Adipocyte (in vitro differentiated cells): ENCODE measurements at regions not wholly inside any gene's neighbourhood (a gene's known extent, or its start where the extent isn't known, plus 50 kb on each side); places are given as distances from the start of the nearest gene placed in this dataset.
A peak's percentile ranks its signal among the peaks of the same experiment; 100 is the strongest.

ENCODE experiments used
- DNase-seq: peaks from one replicate; pipeline ENCODE4 v3.0.0-alpha.2; 2015; ENCODE audit warnings: low read depth
- H3K27me3 ChIP-seq: replicated peaks from 2 replicates; pipeline ENCODE4 v1.7.0; 2013; ENCODE audit warnings: mild to moderate bottlenecking, low read length, moderate library complexity; ENCODE audit not compliant: control insufficient read depth, insufficient read depth
- H3K36me3 ChIP-seq: 2 replicates; pipeline ENCODE4 v1.7.0; 2013; ENCODE audit warnings: low read length, mild to moderate bottlenecking, moderate library complexity; ENCODE audit not compliant: control insufficient read depth, insufficient read depth, severe bottlenecking
- H3K4me1 ChIP-seq: 2 replicates; pipeline ENCODE4 v1.7.0; 2013; ENCODE audit warnings: mild to moderate bottlenecking, low read length, moderate library complexity; ENCODE audit not compliant: control insufficient read depth, insufficient read depth
- H3K4me3 ChIP-seq: 2 replicates; pipeline ENCODE4 v1.7.0; 2013; ENCODE audit warnings: mild to moderate bottlenecking, low read length, moderate library complexity
- H3K9ac ChIP-seq: 2 replicates; pipeline ENCODE4 v1.7.0; 2013; ENCODE audit warnings: mild to moderate bottlenecking, low read length, moderate library complexity
- H3K9me3 ChIP-seq: 2 replicates; pipeline ENCODE4 v1.7.0; 2013; ENCODE audit warnings: mild to moderate bottlenecking, low read length, moderate library complexity; ENCODE audit not compliant: control insufficient read depth

GRCh38 chr6:134844120-134844519 is 105.8 kb downstream of the ALDH8A1 start:
- Histone ChIP-seq H3K4me1 (peaks cover 4% of the 10 kb centered on the region), H3K9me3 (no peaks in the 10 kb centered on the region), H3K4me3 (no peak overlapping the region), H3K36me3 (no peaks in the 10 kb centered on the region), H3K9ac (no peak overlapping the region), H3K27me3 (no peaks in the 10 kb centered on the region)
- no peak for DNase-seq

- Histone ChIP-seq H3K9ac (no peak overlapping the region), H3K4me3 (no peak overlapping the region), H3K9me3 (no peaks in the 10 kb centered on the region), H3K27me3 (no peaks in the 10 kb centered on the region), H3K36me3 (no peaks in the 10 kb centered on the region), H3K4me1 (peaks cover 30% of the 10 kb centered on the region)
- no peak for DNase-seq
Observed at GRCh38 chr6:134840086-134840867, 109.6 kb downstream of the ALDH8A1 start.

- no peaks in the 10 kb centered on the region for H3K9me3 ChIP-seq
- no peak overlapping the region for H3K4me3 ChIP-seq
- no peak for DNase-seq
- no peaks in the 10 kb centered on the region for H3K27me3 ChIP-seq
- peak overlapping the region; percentile 68 for H3K9ac ChIP-seq
- H3K4me1 ChIP-seq, result peaks cover 31% of the 10 kb centered on the region
- H3K36me3 ChIP-seq, result no peaks in the 10 kb centered on the region
Observed at GRCh38 chr6:134835993-134836392, 113.9 kb downstream of the ALDH8A1 start.

- no peak for DNase-seq
- Histone ChIP-seq H3K9ac (no peak overlapping the region), H3K9me3 (no peaks in the 10 kb centered on the region), H3K4me3 (no peak overlapping the region), H3K27me3 (no peaks in the 10 kb centered on the region), H3K36me3 (no peaks in the 10 kb centered on the region), H3K4me1 (peaks cover 23% of the 10 kb centered on the region)
Observed at GRCh38 chr6:134830940-134831339, 119.0 kb downstream of the ALDH8A1 start.

GRCh38 chr6:134830194-134830593 is 119.7 kb downstream of the ALDH8A1 start:
- H3K4me3 ChIP-seq, result no peak overlapping the region
- no peaks in the 10 kb centered on the region for H3K27me3 ChIP-seq
- no peak for DNase-seq
- H3K9ac ChIP-seq, result no peak overlapping the region
- H3K4me1 ChIP-seq, result peaks cover 16% of the 10 kb centered on the region
- H3K36me3 ChIP-seq, result no peaks in the 10 kb centered on the region
- peaks cover 3% of the 10 kb centered on the region for H3K9me3 ChIP-seq

- Histone ChIP-seq H3K36me3 (no peaks in the 10 kb centered on the region), H3K27me3 (no peaks in the 10 kb centered on the region), H3K9ac (no peak overlapping the region), H3K4me1 (peaks cover 18% of the 10 kb centered on the region), H3K4me3 (no peak overlapping the region), H3K9me3 (peaks cover 4% of the 10 kb centered on the region)
- no peak for DNase-seq
Observed at GRCh38 chr6:134828641-134829040, 121.3 kb downstream of the ALDH8A1 start.

GRCh38 chr6:134826889-134827737 is 122.8 kb downstream of the ALDH8A1 start:
- Histone ChIP-seq H3K4me3 (no peak overlapping the region), H3K9ac (no peak overlapping the region), H3K9me3 (peaks cover 4% of the 10 kb centered on the region), H3K4me1 (peaks cover 24% of the 10 kb centered on the region), H3K27me3 (no peaks in the 10 kb centered on the region), H3K36me3 (no peaks in the 10 kb centered on the region)
- peak; percentile 95 for DNase-seq

- H3K9me3 ChIP-seq, result peaks cover 4% of the 10 kb centered on the region
- H3K27me3 ChIP-seq, result no peaks in the 10 kb centered on the region
- H3K9ac ChIP-seq, result peak overlapping the region; percentile 59
- no peaks in the 10 kb centered on the region for H3K36me3 ChIP-seq
- no peak for DNase-seq
- H3K4me3 ChIP-seq, result no peak overlapping the region
- peaks cover 20% of the 10 kb centered on the region for H3K4me1 ChIP-seq
Observed at GRCh38 chr6:134823710-134824034, 126.2 kb downstream of the ALDH8A1 start.

GRCh38 chr6:134822920-134823709 is 126.8 kb downstream of the ALDH8A1 start:
- H3K9ac ChIP-seq, result peak overlapping the region; percentile 59
- no peaks in the 10 kb centered on the region for H3K27me3 ChIP-seq
- H3K4me1 ChIP-seq, result peaks cover 20% of the 10 kb centered on the region
- no peaks in the 10 kb centered on the region for H3K36me3 ChIP-seq
- peaks cover 4% of the 10 kb centered on the region for H3K9me3 ChIP-seq
- DNase-seq, result peak; percentile 97
- H3K4me3 ChIP-seq, result no peak overlapping the region

GRCh38 chr6:134821928-134822864 is 127.7 kb downstream of the ALDH8A1 start:
- Histone ChIP-seq H3K27me3 (no peaks in the 10 kb centered on the region), H3K4me3 (no peak overlapping the region), H3K4me1 (peaks cover 15% of the 10 kb centered on the region), H3K36me3 (no peaks in the 10 kb centered on the region), H3K9me3 (peaks cover 4% of the 10 kb centered on the region), H3K9ac (no peak overlapping the region)
- DNase-seq, result peak; percentile 54
